ENCODE measurements at regions not wholly inside any gene's neighbourhood (a gene's known extent, or its start where the extent isn't known, plus 50 kb on each side); places are given as distances from the start of the nearest gene placed in this dataset.
"Not testable (repeated sequence)": the region's sequence is repeated elsewhere in the genome, so short reads cannot be mapped to it uniquely, and the experiment has no call there.

- DNase-seq = no peak
Observed at GRCh38 chr12:92385296-92385695, 239.7 kb upstream of the BTG1 start.

- DNase-seq = no peak
Observed at GRCh38 chr12:92384571-92384970, 238.9 kb upstream of the BTG1 start.

- DNase-seq = no peak
Observed at GRCh38 chr12:92382383-92382878, 236.8 kb upstream of the BTG1 start.

- no peak for DNase-seq
Observed at GRCh38 chr12:92381856-92382255, 236.2 kb upstream of the BTG1 start.

- no peak for DNase-seq
Observed at GRCh38 chr12:92378682-92379479, 233.2 kb upstream of the BTG1 start.

GRCh38 chr12:92375504-92375903 is 229.9 kb upstream of the BTG1 start:
- DNase-seq = not testable (repeated sequence)

- DNase-seq = no peak
Observed at GRCh38 chr12:92370828-92371227, 225.2 kb upstream of the BTG1 start.

- DNase-seq = no peak
Observed at GRCh38 chr12:92369636-92370035, 224.0 kb upstream of the BTG1 start.

- DNase-seq = no peak
Observed at GRCh38 chr12:92369056-92369455, 223.4 kb upstream of the BTG1 start.

- DNase-seq = peak; percentile 17
Observed at GRCh38 chr12:92365836-92366235, 220.2 kb upstream of the BTG1 start.

- no peak for DNase-seq
Observed at GRCh38 chr12:92365333-92365732, 219.7 kb upstream of the BTG1 start.

GRCh38 chr12:92363295-92364146 is 217.9 kb upstream of the BTG1 start:
- no peak for DNase-seq

- no peak for DNase-seq
Observed at GRCh38 chr12:92362785-92363184, 217.1 kb upstream of the BTG1 start.

- no peak for DNase-seq
Observed at GRCh38 chr12:92362126-92362525, 216.5 kb upstream of the BTG1 start.

GRCh38 chr12:92360543-92360942 is 214.9 kb upstream of the BTG1 start:
- no peak for DNase-seq

- DNase-seq = no peak
Observed at GRCh38 chr12:92359581-92360209, 214.0 kb upstream of the BTG1 start.

- no peak for DNase-seq
Observed at GRCh38 chr12:92357584-92358261, 212.1 kb upstream of the BTG1 start.

GRCh38 chr12:92356425-92356824 is 210.8 kb upstream of the BTG1 start:
- DNase-seq = no peak

GRCh38 chr12:92349635-92350034 is 204.0 kb upstream of the BTG1 start:
- no peak for DNase-seq

GRCh38 chr12:92342574-92342973 is 196.9 kb upstream of the BTG1 start:
- no peak for DNase-seq

- DNase-seq = no peak
Observed at GRCh38 chr12:92341065-92341668, 195.5 kb upstream of the BTG1 start.

GRCh38 chr12:92340441-92341064 is 194.9 kb upstream of the BTG1 start:
- DNase-seq = no peak
